ENCODE measurements at regions not wholly inside any gene's neighbourhood (a gene's known extent, or its start where the extent isn't known, plus 50 kb on each side); places are given as distances from the start of the nearest gene placed in this dataset.
"Not testable (repeated sequence)": the region's sequence is repeated elsewhere in the genome, so short reads cannot be mapped to it uniquely, and the experiment has no call there.

GRCh38 chr1:187504779-187505178 lies 676.0 kb downstream of the PLA2G4A start:
- DNase-seq (ENCODE audit: low read depth in 2 of 3, low spot score in 1 of 3) = no peak

DNA sequence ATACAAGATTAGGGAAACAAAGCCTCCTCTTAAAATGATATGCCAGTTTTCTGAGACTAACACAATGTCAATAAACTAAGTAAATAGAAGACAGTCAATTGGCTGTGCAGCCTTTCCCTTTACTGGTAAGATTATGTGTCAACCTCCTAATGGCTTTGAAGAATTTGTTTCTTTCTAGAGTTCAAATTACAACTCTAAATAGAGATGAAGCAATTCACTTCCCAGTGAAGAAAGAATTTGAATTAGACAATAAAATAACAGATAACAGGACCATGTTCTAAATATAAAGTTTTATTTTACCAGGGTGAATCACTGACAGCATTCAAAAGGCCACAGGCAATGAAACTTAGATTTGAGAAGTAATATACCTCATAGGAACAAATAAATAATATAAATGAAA lies 680.3 kb downstream of the PLA2G4A start:
- DNase-seq (ENCODE audit: low read depth in 2 of 3, low spot score in 1 of 3) = no peak

GRCh38 chr1:187513190-187513589 lies 684.4 kb downstream of the PLA2G4A start:
- no peak for DNase-seq (ENCODE audit: low read depth in 2 of 3, low spot score in 1 of 3)

- DNase-seq (ENCODE audit: low read depth in 2 of 3, low spot score in 1 of 3) = no peak
These were observed 685.4 kb downstream of the PLA2G4A start for GRCh38 chr1:187514110-187514509.

DNA sequence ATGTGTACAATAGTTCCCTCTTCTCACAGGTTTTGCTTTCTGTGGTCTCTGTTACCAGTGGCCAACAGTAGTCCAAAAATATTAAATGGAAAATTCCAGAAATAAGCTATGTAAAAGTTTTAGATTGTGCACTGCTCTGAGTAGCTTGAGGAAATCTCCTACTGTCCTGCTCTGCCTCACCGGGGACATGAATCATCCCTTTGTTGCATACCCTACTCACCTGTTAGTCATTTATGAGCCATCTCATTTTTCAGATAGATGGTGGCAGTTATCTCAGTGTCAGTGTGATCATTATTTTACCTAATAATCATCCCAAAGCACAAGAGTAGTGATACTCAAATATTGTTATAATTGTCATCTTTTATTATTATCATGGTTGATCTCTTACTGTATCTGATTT lies 688.1 kb downstream of the PLA2G4A start:
- no peak for DNase-seq (ENCODE audit: low read depth in 2 of 3, low spot score in 1 of 3)

DNA sequence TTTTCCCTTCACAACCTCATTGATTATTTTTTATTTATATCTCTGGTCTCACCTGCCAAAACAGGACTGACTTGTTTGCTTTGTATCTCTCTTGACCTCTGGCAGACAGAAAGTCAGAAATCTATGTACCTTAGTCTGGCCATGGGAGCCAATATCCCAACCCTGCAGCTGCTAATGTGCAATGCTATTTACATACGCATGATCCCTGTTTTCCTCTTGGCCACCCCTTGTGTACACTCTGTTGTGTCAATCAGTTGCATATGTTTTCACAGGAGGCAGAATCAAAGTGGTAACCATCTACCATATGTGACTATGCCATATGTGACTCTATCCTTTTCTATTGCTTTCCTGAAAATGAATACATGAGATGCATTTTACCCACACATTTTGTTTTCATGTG lies 688.8 kb downstream of the PLA2G4A start:
- DNase-seq (ENCODE audit: low read depth in 2 of 3, low spot score in 1 of 3) = no peak

GRCh38 chr1:187527346-187527745 lies 698.6 kb downstream of the PLA2G4A start:
- no peak for DNase-seq (ENCODE audit: low read depth in 2 of 3, low spot score in 1 of 3)

DNA sequence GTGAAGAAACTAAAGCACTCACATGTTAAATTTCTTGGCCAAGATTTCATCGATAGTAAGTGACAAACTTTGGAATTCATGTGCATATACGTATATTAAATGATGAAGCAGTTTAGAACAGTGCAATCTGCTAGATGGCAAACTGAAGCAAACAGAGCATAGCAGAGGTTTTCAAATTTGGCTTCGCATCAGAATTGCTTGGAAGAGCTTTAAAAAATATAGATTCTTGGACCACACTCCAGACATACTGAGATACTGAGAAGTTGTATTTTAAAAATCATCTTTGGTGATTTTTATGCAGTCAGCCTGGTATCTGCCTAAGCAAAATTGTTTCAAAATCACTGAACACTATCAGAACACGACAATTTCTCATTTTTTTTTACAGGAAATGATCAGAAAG lies 709.2 kb downstream of the PLA2G4A start:
- DNase-seq (ENCODE audit: low read depth in 2 of 3, low spot score in 1 of 3) = no peak

- no peak for DNase-seq (ENCODE audit: low read depth in 2 of 3, low spot score in 1 of 3)
These were observed 720.8 kb downstream of the PLA2G4A start for GRCh38 chr1:187549540-187549939.

GRCh38 chr1:187551061-187551460 lies 722.3 kb downstream of the PLA2G4A start:
- no peak for DNase-seq (ENCODE audit: low read depth in 2 of 3, low spot score in 1 of 3)

GRCh38 chr1:187563191-187563590 lies 734.4 kb downstream of the PLA2G4A start:
- DNase-seq (ENCODE audit: low read depth in 2 of 3, low spot score in 1 of 3) = no peak

- DNase-seq (ENCODE audit: low read depth in 2 of 3, low spot score in 1 of 3) = no peak
These were observed 737.6 kb downstream of the PLA2G4A start for GRCh38 chr1:187566354-187566753.

DNA sequence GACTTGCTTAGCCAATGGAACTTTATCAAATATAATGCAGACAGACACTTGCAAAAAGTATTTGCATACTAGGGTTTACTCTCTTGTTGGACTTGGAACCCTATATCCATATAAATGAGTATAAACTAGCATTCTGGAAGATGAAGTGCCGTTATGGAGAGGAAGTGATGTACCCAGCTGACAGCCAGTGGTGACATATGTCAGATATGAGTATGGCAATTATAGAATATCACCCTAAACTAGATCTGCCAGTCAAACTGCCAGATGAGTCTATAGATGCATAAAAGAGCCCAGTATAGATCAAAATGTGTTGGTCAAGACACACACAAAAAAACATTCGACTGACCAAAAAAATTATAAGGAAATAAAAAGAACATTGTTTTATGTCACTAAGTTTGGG lies 739.3 kb downstream of the PLA2G4A start:
- no peak for DNase-seq (ENCODE audit: low read depth in 2 of 3, low spot score in 1 of 3)

GRCh38 chr1:187570166-187570565 lies 741.4 kb downstream of the PLA2G4A start:
- no peak for DNase-seq (ENCODE audit: low read depth in 2 of 3, low spot score in 1 of 3)

DNA sequence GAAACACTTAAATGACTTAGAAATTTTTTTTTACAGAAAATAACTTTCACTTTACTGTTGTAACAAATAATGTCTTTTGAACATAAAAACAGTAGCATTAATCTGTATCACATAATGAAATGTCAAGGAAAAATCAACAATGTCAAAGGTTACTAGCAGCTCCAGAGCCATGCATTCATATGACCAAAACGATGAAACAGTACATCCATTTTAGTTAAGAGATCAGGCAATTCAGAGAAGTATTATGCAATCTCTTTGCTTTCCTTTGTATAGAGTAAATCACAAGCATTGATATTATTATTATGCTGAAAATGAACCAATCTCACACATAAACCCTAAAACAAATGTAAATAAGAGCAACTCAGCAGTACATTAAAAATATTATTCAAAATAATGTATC lies 748.9 kb downstream of the PLA2G4A start:
- DNase-seq (ENCODE audit: low read depth in 2 of 3, low spot score in 1 of 3) = no peak

- DNase-seq (ENCODE audit: low read depth in 2 of 3, low spot score in 1 of 3) = no peak
These were observed 760.2 kb downstream of the PLA2G4A start for GRCh38 chr1:187588917-187589316.

DNA sequence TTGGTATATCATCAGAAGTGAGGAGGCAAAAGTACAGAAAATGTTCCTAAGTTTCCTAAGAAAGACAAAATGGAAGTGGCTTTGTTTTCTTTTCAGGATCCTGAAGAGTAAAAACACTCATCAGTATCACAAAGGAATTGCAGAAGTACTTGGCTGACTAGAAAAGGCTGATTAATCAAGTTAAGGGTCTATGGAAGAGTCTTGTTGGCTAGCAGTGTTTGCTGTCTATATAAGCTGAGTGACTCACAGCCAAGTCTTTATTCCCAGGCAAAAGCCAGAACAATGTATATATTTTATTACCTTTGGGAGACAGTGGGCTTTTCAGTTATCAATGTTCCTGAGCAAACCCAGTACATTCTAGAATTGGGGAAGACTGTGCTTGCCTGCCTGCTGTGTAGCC lies 777.0 kb downstream of the PLA2G4A start:
- DNase-seq (ENCODE audit: low read depth in 2 of 3, low spot score in 1 of 3) = no peak

DNA sequence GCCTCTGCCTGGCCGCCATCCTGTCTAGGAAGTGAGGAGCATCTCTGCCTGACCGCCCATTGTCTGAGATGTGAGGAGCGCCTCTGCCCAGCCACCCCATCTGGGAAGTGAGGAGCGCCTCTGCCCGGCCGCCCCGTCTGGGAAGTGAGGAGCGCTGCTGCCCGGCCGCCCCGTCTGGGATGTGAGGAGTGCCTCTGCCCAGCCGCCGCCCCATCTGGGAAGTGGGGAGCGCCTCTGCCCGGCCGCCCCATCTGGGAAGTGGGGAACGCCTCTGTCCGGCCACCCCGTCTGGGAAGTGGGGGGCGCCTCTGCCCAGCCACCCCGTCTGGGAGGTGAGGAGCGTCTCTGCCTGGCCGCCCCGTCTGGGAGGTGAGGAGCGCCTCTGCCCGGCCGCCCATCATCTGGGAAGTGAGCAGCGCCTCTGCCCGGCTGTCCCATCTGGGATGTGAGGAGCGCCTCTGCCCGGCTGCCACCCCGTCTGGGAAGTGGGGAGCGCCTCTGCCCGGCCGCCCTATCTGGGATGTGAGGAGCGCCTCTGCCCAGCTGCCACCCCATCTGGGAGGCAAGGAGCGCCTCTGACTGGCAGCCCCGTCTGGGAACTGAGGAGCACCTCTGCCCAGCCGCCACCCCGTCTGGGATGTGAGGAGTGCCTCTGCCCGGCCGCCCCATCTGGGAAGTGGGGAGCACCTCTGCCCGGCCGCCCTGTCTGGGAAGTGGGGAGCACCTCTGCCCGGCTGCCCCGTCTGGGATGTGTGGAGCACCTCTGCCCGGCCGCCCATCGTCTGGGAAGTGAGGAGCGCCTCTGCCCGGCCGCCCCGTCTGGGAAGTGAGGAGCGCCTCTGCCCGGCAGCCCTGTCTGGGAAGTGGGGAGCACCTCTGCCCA lies 787.3 kb downstream of the PLA2G4A start:
- DNase-seq (ENCODE audit: low read depth in 2 of 3, low spot score in 1 of 3) = not testable (repeated sequence)

GRCh38 chr1:187616830-187617229 lies 788.1 kb downstream of the PLA2G4A start:
- not testable (repeated sequence) for DNase-seq (ENCODE audit: low read depth in 2 of 3, low spot score in 1 of 3)

DNA sequence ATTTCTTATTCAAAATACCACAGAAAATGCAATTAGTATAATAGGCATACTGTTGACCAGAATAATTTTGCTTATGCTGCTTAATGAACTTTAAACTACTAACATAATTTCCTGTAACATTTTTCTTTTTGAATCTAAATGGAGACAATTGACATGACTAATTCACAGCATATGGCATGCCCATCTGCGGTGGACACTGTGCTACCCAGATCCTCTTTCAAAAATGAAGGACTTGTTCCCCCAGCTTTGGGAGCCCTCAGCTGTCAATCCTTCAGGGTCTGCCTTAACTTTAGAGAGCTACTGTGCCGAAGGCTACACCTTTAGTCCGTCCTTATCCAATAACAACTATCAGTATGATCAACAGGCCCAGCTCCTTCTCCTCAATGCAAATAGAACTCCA lies 789.0 kb downstream of the PLA2G4A start:
- no peak for DNase-seq (ENCODE audit: low read depth in 2 of 3, low spot score in 1 of 3)

- no peak for DNase-seq (ENCODE audit: low read depth in 2 of 3, low spot score in 1 of 3)
These were observed 790.4 kb downstream of the PLA2G4A start for GRCh38 chr1:187619175-187619574.

- no peak for DNase-seq (ENCODE audit: low read depth in 2 of 3, low spot score in 1 of 3)
These were observed 793.2 kb downstream of the PLA2G4A start for GRCh38 chr1:187621951-187622350.

DNA sequence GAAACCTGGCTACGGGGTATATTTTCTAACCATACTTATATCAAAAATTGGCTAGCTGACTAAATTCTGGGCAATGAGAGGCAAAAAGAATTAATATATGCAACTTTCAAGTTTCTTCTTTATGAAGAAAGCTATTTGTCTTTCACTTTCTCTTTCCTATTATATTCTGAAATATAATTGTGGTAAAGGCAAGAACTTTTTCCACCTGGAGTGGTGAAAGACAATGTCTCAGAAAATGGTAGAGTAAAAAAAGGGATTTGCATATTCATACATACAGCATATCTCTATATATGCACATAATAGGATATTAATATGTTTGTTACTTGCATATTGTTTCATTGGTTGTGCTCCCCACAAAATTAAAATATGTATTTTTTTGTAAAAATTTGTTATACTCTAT lies 793.8 kb downstream of the PLA2G4A start:
- DNase-seq (ENCODE audit: low read depth in 2 of 3, low spot score in 1 of 3) = no peak

All from stimulated activated CD4-positive, alpha-beta T cell treated with anti-CD3 and anti-CD28 coated beads, Interleukin-12 subunit alpha, Interleukin-12 subunit beta, amount 100 ng/mL, for 48 hours (primary cell).